ENCODE measurements at regions not wholly inside any gene's neighbourhood (a gene's known extent, or its start where the extent isn't known, plus 50 kb on each side); places are given as distances from the start of the nearest gene placed in this dataset.

- Histone ChIP-seq H3K4me1 (ENCODE audit: insufficient read depth) (no peaks in the 10 kb centered on the region), H3K27ac (no peak overlapping the region), H3K9me3 (no peaks in the 10 kb centered on the region), H3K27me3 (no peaks in the 10 kb centered on the region), H3K4me3 (no peak overlapping the region), H3K36me3 (no peaks in the 10 kb centered on the region)
- TF ChIP-seq CTCF (IDR thresholded peaks at IDR 0.05) (no peak), POLR2A (IDR thresholded peaks at IDR 0.05) (no peak), EP300 (IDR thresholded peaks at IDR 0.05) (no peak)
- no peak for DNase-seq
- intact Hi-C loops (cut with DNase I): no loop called here
- WGBS, 3 donors: 81 to 86% (median 86%) methylated on average over 17 of the region's 17 CpGs
These were observed 208.8 kb upstream of the TWIST2 start for GRCh38 chr2:238638982-238639628.

DNA sequence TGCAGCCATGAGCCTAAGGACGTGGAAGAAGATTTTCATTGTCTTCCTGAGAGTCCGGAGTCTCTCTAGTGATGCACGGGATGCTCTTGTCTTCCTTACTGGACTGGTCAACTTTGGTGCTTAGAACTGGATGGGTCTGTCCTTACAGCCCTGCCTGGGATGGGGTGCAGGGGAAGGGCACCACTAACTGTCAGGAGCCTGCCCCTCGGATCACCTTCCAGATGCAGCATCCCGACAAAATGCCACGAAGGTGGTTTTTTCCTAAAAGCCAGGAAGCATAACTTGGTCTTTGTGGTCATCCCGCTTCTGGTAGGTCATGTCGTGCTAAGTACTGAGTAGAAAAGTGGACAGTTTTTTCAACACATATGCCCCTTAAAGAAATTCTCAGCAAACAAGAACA, 207.4 kb upstream of the TWIST2 start:
- Histone ChIP-seq H3K27me3 (no peaks in the 10 kb centered on the region), H3K4me3 (no peak overlapping the region), H3K27ac (no peak overlapping the region), H3K36me3 (no peaks in the 10 kb centered on the region), H3K4me1 (ENCODE audit: insufficient read depth) (no peaks in the 10 kb centered on the region), H3K9me3 (no peaks in the 10 kb centered on the region)
- 58 to 87% (median 68%) methylated on average over 8 of the region's 8 CpGs for WGBS, 3 donors
- intact Hi-C loops (cut with DNase I): no loop called here
- TF ChIP-seq POLR2A (IDR thresholded peaks at IDR 0.05) (no peak), EP300 (IDR thresholded peaks at IDR 0.05) (no peak), CTCF (IDR thresholded peaks at IDR 0.05) (no peak)
- DNase-seq: no peak

DNA sequence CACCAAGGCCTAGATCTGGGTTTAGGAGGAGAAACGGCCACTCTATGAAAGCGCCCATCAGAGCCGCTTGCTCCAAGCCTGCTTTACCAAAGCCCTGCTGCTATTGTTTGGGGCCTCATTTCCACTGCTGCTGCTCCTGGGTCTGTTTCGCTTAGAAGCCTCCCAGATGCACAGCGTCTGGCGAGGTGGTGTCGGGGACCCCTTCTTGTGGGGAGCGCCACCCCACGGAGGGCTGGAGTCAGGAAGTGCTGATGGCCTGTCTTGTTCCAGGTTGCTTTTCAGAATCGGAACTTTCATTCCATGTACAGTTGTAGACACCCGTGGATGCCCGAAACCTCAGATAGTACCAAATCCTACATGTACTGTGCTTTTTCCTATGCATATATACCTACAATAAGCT, 204.9 kb upstream of the TWIST2 start:
- WGBS, 3 donors: 87 to 95% (median 93%) methylated on average over 12 of the region's 12 CpGs
- no peak for DNase-seq
- Histone ChIP-seq H3K4me3 (no peak overlapping the region), H3K27ac (no peak overlapping the region), H3K9me3 (no peaks in the 10 kb centered on the region), H3K4me1 (ENCODE audit: insufficient read depth) (no peaks in the 10 kb centered on the region), H3K36me3 (no peaks in the 10 kb centered on the region), H3K27me3 (no peaks in the 10 kb centered on the region)
- TF ChIP-seq CTCF (IDR thresholded peaks at IDR 0.05): no peak
- no peak for TF ChIP-seq POLR2A (IDR thresholded peaks at IDR 0.05)
- no peak for TF ChIP-seq EP300 (IDR thresholded peaks at IDR 0.05)
- intact Hi-C loops (cut with DNase I): no loop called here

DNA sequence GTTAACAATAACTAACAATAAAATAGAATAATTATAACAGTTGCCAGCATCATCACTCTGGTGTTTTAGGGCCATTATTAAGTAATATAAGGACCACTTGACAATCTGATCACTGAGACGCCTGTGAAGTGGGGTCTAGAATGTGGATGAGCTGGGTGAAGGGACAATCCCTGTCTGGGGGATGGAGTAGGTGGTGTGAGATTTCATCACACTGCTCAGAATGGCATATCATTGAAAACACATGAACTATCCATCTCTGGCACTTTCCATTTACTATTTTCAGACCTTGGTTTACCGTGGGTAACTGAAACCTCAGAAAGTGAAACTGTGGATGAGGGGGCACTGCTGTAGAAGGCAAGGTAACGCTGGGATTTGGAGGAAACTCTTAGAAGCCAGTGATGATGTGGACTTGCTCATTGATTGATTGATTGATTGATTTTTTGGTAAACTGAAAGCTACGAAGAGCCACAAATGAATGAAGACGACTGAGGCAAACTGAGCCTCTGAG, 204.4 kb upstream of the TWIST2 start:
- DNase-seq: no peak
- intact Hi-C loops (cut with DNase I): no loop called here

More for the DNA sequence above, 204.4 kb upstream of the TWIST2 start:
- H3K36me3 ChIP-seq: no peaks in the 10 kb centered on the region
- H3K4me3 ChIP-seq: no peak overlapping the region
- H3K9me3 ChIP-seq: no peaks in the 10 kb centered on the region
- 91 to 98% (median 93%) methylated on average over 5 of the region's 5 CpGs for WGBS, 3 donors
- no peaks in the 10 kb centered on the region for H3K27me3 ChIP-seq
- H3K4me1 ChIP-seq (ENCODE audit: insufficient read depth): no peaks in the 10 kb centered on the region
- TF ChIP-seq EP300 (IDR thresholded peaks at IDR 0.05) (no peak), POLR2A (IDR thresholded peaks at IDR 0.05) (no peak), CTCF (IDR thresholded peaks at IDR 0.05) (no peak)
- no peak overlapping the region for H3K27ac ChIP-seq

Measured in ovary (tissue), 7 donors.